Liver (tissue), 8 donors: ENCODE measurements at regions not wholly inside any gene's neighbourhood (a gene's known extent, or its start where the extent isn't known, plus 50 kb on each side); places are given as distances from the start of the nearest gene placed in this dataset.

ENCODE experiments used
- DNase-seq: peaks from one replicate; pipeline ENCODE4 v3.0.0-alpha.2; 2017; ENCODE audit warnings: low spot score
- H3K27ac ChIP-seq, 2 donors: one replicate each; pipeline ENCODE4 v1.7.0; 2013; ENCODE audit warnings: inconsistent platforms in 2 of 2, low read length in 2 of 2, control low read depth in 1 of 2, low read depth in 1 of 2, mild to moderate bottlenecking in 1 of 2
- H3K27me3 ChIP-seq, 4 donors: one replicate each; pipeline versions ENCODE4 v1.6.1 to v1.7.0; 2013; ENCODE audit warnings: low read length in 3 of 4, inconsistent platforms in 1 of 4, mild to moderate bottlenecking in 1 of 4, moderate library complexity in 1 of 4; ENCODE audit not compliant: control insufficient read depth in 4 of 4, insufficient read depth in 4 of 4
- H3K36me3 ChIP-seq, 4 donors: one replicate each; pipeline versions ENCODE4 v1.6.1 to v1.7.0; 2013; ENCODE audit warnings: low read length in 3 of 4, mild to moderate bottlenecking in 3 of 4, low read depth in 1 of 4, moderate library complexity in 1 of 4; ENCODE audit not compliant: control insufficient read depth in 4 of 4, insufficient read depth in 3 of 4
- H3K4me1 ChIP-seq, 4 donors: one replicate each; pipeline versions ENCODE4 v1.6.1 to v1.7.0; 2013; ENCODE audit warnings: low read length in 3 of 4, mild to moderate bottlenecking in 3 of 4, moderate library complexity in 1 of 4; ENCODE audit not compliant: control insufficient read depth in 4 of 4, insufficient read depth in 4 of 4
- H3K4me3 ChIP-seq, 3 donors: one replicate each; pipeline versions ENCODE4 v1.6.1 to v1.7.0; 2013; ENCODE audit warnings: low read length in 3 of 3, control low read depth in 1 of 3, low read depth in 1 of 3, mild to moderate bottlenecking in 1 of 3
- H3K9ac ChIP-seq, 2 donors: one replicate each; pipeline ENCODE4 v1.7.0; 2013; ENCODE audit warnings: low read length in 2 of 2, mild to moderate bottlenecking in 2 of 2, moderate library complexity in 2 of 2, control low read depth in 1 of 2, low read depth in 1 of 2
- H3K9me3 ChIP-seq, 4 donors: one replicate each; pipeline versions ENCODE4 v1.6.1 to v1.7.0; 2013; ENCODE audit warnings: low read length in 3 of 4; ENCODE audit not compliant: control insufficient read depth in 4 of 4
- EGR1 ChIP-seq, 2 donors: IDR thresholded peaks; 2 replicates each; pipeline ENCODE4 v1.6.1; 2016 to 2018; ENCODE audit warnings: antibody characterized with exemption in 2 of 2, low read depth in 2 of 2
- FOXA1 ChIP-seq: IDR thresholded peaks from 2 replicates; pipeline ENCODE4 v1.6.1; 2016; ENCODE audit warnings: antibody characterized with exemption
- FOXA2 ChIP-seq: IDR thresholded peaks from 2 replicates; pipeline ENCODE4 v1.6.1; 2016; ENCODE audit warnings: antibody characterized with exemption
- GABPA ChIP-seq, 2 donors: IDR thresholded peaks in 1 of 2; conservative IDR thresholded peaks in 1 of 2; 2 replicates each; pipeline ENCODE4 v1.6.1; 2016; ENCODE audit warnings: antibody characterized with exemption in 2 of 2, mild to moderate bottlenecking in 1 of 2, moderate library complexity in 1 of 2
- HNF4A ChIP-seq, 2 donors: conservative IDR thresholded peaks; 2 replicates each; pipeline ENCODE4 v1.6.1; 2016; ENCODE audit warnings: antibody characterized with exemption in 2 of 2, mild to moderate bottlenecking in 2 of 2
- HNF4G ChIP-seq: IDR thresholded peaks from 2 replicates; pipeline ENCODE4 v1.6.1; 2016; ENCODE audit warnings: antibody characterized with exemption
- JUND ChIP-seq, 2 donors: IDR thresholded peaks; 2 replicates each; pipeline ENCODE4 v1.6.1; 2016; ENCODE audit warnings: antibody characterized with exemption in 2 of 2
- NR2F2 ChIP-seq: IDR thresholded peaks from 2 replicates; pipeline ENCODE4 v1.6.1; 2016; ENCODE audit warnings: antibody characterized with exemption
- RAD21 ChIP-seq, 2 donors: IDR thresholded peaks; 2 replicates each; pipeline ENCODE4 v1.6.1; 2016; ENCODE audit warnings: antibody characterized with exemption in 2 of 2, mild to moderate bottlenecking in 2 of 2
- SP1 ChIP-seq: IDR thresholded peaks from 2 replicates; pipeline ENCODE4 v1.6.1; 2018; ENCODE audit warnings: antibody characterized with exemption, mild to moderate bottlenecking
- TAF1 ChIP-seq: conservative IDR thresholded peaks from 2 replicates; pipeline ENCODE4 v1.6.1; 2016; ENCODE audit warnings: antibody characterized with exemption, mild to moderate bottlenecking
- YY1 ChIP-seq: IDR thresholded peaks from 2 replicates; pipeline ENCODE4 v1.6.1; 2016; ENCODE audit warnings: antibody characterized with exemption, mild to moderate bottlenecking
- WGBS: extraction: QIAGEN DNeasy Blood & Tissue Kit; methylation state at CpG from one replicate; pipeline ENCODE4 v1.1.7; 2013; 5-methylcytosine and 5-hydroxymethylcytosine counted together
- TF ChIP-seq, protein P1 (sequence below): IDR thresholded peaks from 2 replicates; pipeline ENCODE4 v1.6.1; 2016; ENCODE audit warnings: antibody characterized with exemption, mild to moderate bottlenecking
- TF ChIP-seq, protein P2 (sequence below): IDR thresholded peaks from 2 replicates; pipeline ENCODE4 v1.6.1; 2016; ENCODE audit warnings: antibody characterized with exemption
- TF ChIP-seq, protein P3 (sequence below): fragments of 150-350 bp; IDR thresholded peaks from 2 replicates; pipeline ENCODE4 v1.5.1; 2017; ENCODE audit warnings: improper control_type of control experiment, low read depth, low read length; ENCODE audit not compliant: missing input control
- TF ChIP-seq, protein P4 (sequence below): IDR thresholded peaks from 2 replicates; pipeline ENCODE4 v1.6.1; 2016; ENCODE audit warnings: antibody characterized with exemption
- donor health status: healthy.
- donor health status: healthy.
- donor health status: healthy.
- donor health status: healthy.
- donor health status: healthy.

DNA sequence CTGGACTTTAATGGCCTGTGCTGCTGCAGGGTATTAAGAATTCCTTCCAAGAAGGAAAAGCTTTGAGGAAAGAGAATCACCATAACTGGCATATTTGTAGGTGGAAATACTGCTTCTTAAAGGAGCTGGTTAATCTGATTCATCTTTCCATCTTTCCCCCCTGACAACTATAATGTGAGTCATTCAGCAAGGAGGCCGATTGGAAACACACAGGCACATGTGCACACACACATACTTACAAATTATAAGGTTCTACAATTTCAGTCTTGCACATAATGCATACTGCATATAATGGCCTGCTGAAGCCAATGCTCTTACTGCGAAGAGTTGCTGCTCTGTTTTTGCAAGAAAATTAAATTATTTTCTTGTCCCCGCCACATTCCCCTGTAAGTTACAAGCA lies 78.8 kb upstream of the TPP2 start:
- no peak overlapping the region for H3K9ac ChIP-seq
- H3K27me3 ChIP-seq = no peaks in the 10 kb centered on the region
- H3K4me1 ChIP-seq = peaks cover 0 to 4% (median 2%) of the 10 kb centered on the region in 4 donors
- no peak overlapping the region for H3K27ac ChIP-seq
- TF ChIP-seq YY1 = no peak
- no peak for TF ChIP-seq TAF1
- no peak for TF ChIP-seq FOXA1
- no peak for TF ChIP-seq SP1
- TF ChIP-seq, protein P1, sequence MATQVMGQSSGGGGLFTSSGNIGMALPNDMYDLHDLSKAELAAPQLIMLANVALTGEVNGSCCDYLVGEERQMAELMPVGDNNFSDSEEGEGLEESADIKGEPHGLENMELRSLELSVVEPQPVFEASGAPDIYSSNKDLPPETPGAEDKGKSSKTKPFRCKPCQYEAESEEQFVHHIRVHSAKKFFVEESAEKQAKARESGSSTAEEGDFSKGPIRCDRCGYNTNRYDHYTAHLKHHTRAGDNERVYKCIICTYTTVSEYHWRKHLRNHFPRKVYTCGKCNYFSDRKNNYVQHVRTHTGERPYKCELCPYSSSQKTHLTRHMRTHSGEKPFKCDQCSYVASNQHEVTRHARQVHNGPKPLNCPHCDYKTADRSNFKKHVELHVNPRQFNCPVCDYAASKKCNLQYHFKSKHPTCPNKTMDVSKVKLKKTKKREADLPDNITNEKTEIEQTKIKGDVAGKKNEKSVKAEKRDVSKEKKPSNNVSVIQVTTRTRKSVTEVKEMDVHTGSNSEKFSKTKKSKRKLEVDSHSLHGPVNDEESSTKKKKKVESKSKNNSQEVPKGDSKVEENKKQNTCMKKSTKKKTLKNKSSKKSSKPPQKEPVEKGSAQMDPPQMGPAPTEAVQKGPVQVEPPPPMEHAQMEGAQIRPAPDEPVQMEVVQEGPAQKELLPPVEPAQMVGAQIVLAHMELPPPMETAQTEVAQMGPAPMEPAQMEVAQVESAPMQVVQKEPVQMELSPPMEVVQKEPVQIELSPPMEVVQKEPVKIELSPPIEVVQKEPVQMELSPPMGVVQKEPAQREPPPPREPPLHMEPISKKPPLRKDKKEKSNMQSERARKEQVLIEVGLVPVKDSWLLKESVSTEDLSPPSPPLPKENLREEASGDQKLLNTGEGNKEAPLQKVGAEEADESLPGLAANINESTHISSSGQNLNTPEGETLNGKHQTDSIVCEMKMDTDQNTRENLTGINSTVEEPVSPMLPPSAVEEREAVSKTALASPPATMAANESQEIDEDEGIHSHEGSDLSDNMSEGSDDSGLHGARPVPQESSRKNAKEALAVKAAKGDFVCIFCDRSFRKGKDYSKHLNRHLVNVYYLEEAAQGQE = no peak
- TF ChIP-seq HNF4G = no peak
- TF ChIP-seq HNF4A (conservative IDR thresholded peaks at IDR 0.05) = no peak
- TF ChIP-seq RAD21 (IDR thresholded peaks at IDR 0.05) = no peak
- no peak for DNase-seq
- 91% methylated on average over 3 of the region's 3 CpGs for WGBS
- H3K4me3 ChIP-seq = no peak overlapping the region
- no peaks in the 10 kb centered on the region for H3K36me3 ChIP-seq
- H3K9me3 ChIP-seq = peaks cover 0 to 2% (median 0%) of the 10 kb centered on the region in 4 donors

DNA sequence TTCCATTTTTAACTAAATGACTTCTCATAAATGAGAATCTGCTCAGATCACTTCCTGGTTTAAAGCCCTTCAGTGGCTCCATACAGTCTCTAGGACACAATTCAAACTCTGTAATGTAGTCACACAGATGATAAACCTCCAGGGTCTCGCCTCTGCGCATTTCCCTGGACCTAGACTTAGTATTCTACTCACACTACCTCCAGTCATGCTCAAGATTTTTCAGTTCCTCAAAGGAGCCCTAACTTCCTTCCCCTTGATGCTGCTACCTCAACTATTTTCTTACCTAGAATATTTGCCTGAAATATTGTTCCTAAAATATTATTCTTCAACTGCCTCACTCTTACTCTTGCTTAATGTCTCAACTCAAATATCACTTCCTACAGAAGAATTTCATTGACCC lies 86.7 kb upstream of the TPP2 start:
- Histone ChIP-seq H3K27ac (no peak overlapping the region), H3K9me3 (peaks cover 0 to 2% (median 0%) of the 10 kb centered on the region in 4 donors), H3K36me3 (no peaks in the 10 kb centered on the region), H3K4me1 (no peaks in the 10 kb centered on the region), H3K9ac (no peak overlapping the region), H3K4me3 (no peak overlapping the region), H3K27me3 (no peaks in the 10 kb centered on the region)
- no peak for DNase-seq
- WGBS = 70% methylated on average over 2 of the region's 2 CpGs
- no peak for TF ChIP-seq EGR1 (IDR thresholded peaks at IDR 0.05; ENCODE audit: low read depth in 2 of 2)
- TF ChIP-seq SP1 = no peak
- no peak for TF ChIP-seq FOXA1
- TF ChIP-seq FOXA2 = no peak
- TF ChIP-seq NR2F2 = no peak

DNA sequence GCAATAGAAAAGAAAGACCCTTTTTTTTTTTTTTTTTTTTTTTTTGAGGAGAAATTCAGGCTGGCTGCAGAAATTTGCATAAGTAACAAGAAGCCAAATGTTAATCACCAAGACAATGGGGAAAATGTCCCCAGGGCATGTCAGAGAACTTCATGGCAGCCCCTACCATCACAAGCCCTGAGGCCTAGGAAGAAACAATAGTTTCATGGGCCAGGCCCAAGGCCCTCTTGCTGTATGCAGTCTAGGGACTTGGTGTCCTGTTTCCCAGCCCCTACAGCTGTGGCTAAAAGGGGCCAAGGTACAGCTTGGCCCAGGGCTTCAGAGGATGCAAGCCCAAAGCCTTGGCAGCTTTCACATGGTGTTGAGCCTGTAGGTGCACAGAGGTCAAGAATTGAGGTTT lies 88.4 kb upstream of the TPP2 start:
- no peak for DNase-seq
- H3K4me3 ChIP-seq = no peak overlapping the region
- no peaks in the 10 kb centered on the region for H3K36me3 ChIP-seq
- no peaks in the 10 kb centered on the region for H3K9me3 ChIP-seq
- H3K27ac ChIP-seq = no peak overlapping the region
- H3K27me3 ChIP-seq = no peaks in the 10 kb centered on the region
- H3K9ac ChIP-seq = no peak overlapping the region
- H3K4me1 ChIP-seq = no peaks in the 10 kb centered on the region
- TF ChIP-seq, protein P2, sequence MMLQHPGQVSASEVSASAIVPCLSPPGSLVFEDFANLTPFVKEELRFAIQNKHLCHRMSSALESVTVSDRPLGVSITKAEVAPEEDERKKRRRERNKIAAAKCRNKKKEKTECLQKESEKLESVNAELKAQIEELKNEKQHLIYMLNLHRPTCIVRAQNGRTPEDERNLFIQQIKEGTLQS = no peak
- TF ChIP-seq RAD21 (IDR thresholded peaks at IDR 0.05) (no peak), SP1 (no peak), HNF4G (no peak), HNF4A (conservative IDR thresholded peaks at IDR 0.05) (no peak), JUND (IDR thresholded peaks at IDR 0.05) (no peak), TAF1 (no peak), EGR1 (IDR thresholded peaks at IDR 0.05; ENCODE audit: low read depth in 2 of 2) (no peak), YY1 (no peak), FOXA1 (no peak), NR2F2 (no peak), FOXA2 (no peak), GABPA (IDR thresholded peaks at IDR 0.05 in 1 of 2, conservative IDR thresholded peaks at IDR 0.05 in 1 of 2) (no peak)
- TF ChIP-seq, protein P1 = no peak
- TF ChIP-seq, protein P3, sequence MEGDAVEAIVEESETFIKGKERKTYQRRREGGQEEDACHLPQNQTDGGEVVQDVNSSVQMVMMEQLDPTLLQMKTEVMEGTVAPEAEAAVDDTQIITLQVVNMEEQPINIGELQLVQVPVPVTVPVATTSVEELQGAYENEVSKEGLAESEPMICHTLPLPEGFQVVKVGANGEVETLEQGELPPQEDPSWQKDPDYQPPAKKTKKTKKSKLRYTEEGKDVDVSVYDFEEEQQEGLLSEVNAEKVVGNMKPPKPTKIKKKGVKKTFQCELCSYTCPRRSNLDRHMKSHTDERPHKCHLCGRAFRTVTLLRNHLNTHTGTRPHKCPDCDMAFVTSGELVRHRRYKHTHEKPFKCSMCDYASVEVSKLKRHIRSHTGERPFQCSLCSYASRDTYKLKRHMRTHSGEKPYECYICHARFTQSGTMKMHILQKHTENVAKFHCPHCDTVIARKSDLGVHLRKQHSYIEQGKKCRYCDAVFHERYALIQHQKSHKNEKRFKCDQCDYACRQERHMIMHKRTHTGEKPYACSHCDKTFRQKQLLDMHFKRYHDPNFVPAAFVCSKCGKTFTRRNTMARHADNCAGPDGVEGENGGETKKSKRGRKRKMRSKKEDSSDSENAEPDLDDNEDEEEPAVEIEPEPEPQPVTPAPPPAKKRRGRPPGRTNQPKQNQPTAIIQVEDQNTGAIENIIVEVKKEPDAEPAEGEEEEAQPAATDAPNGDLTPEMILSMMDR = no peak
- TF ChIP-seq, protein P4, sequence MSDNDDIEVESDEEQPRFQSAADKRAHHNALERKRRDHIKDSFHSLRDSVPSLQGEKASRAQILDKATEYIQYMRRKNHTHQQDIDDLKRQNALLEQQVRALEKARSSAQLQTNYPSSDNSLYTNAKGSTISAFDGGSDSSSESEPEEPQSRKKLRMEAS = no peak
